ENCODE measurements at regions not wholly inside any gene's neighbourhood (a gene's known extent, or its start where the extent isn't known, plus 50 kb on each side); places are given as distances from the start of the nearest gene placed in this dataset.

- no peak for TF ChIP-seq CTCF (IDR thresholded peaks at IDR 0.05)
- TF ChIP-seq ZFX (IDR thresholded peaks at IDR 0.05; ENCODE audit: borderline replicate concordance), result no peak
Observed at GRCh38 chr10:78777466-78777865, 291.3 kb upstream of the ZMIZ1 start.

Measured in 22Rv1 (cell line).